Mucosa of gallbladder (tissue), 1 donor: ENCODE measurements at regions not wholly inside any gene's neighbourhood (a gene's known extent, or its start where the extent isn't known, plus 50 kb on each side); places are given as distances from the start of the nearest gene placed in this dataset.
A peak's percentile ranks its signal among the peaks of the same experiment; 100 is the strongest.

Experiments
- DNase-seq: peaks from one replicate; pipeline ENCODE4 v3.0.0-alpha.2; 2020; ENCODE audit warnings: low spot score
- donor health status: DM: no; HTN: no; CAD: no.

DNA sequence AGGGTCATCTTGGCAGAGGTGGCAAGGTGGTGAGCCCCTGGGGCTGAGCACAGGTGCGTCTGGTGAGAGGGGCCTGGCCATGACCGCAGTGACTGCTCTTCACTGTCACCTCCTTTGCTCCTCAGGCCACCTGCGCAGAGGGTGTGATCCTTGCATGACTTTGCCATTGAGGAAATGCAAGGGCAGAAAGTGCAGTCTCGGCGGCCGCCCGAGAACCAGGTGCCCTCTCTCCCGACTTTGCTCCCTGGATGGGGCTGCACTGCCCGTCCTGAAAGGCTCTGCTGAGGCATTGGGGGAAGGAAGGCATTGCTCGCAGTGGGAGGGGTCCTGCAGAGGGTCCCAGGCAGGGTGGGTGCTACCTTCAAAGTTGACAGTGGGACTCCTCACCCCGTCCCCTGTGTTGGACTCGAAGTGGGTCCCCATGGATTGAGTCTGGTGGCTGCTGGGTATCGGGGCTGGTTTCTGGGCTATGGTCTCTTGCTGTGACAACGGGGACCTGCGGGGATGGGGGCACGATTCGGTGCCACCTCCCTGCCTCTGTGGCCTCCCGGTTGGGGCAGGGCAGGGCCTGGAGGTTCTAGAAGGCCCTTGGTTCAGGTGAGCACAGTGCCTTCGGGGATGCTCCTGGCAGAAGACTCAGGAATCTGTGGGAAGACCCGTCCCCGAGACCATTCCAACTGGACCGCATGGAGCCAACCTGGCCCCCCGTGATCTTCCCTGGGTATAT lies 1239.4 kb downstream of the BRD1 start:
- DNase-seq, result no peak

DNA sequence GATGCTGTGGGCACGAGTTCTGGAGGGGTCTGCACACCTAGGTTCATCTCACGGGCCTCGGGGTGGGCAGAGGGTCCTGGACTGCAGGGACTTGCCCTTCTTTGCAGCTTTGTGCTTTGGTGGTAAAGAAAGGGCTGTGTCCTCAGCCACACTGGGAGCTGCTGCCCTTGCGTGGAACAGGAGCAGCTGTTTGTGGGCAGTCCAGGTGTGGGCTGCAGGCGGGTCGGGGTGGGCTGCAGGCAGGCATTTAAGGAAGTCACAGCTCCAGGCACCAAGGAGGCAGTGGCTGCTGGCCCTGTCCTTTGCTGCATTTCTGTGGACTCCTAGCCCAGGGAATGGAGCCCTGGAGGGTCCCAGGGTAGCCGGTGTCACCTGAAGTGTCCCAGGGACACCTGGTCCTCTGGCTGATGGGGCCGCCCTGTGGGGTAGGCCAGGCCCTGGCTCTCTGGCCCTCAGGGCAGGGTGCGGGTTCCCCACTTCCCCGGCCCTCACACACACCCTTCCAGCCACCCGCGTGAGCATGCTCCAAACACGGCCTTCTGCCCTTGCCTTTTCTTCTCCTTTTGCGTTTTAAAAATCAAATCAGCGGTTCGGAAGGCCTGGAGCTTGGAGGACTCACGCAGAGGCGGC lies 1240.3 kb downstream of the BRD1 start:
- DNase-seq, result no peak

DNA sequence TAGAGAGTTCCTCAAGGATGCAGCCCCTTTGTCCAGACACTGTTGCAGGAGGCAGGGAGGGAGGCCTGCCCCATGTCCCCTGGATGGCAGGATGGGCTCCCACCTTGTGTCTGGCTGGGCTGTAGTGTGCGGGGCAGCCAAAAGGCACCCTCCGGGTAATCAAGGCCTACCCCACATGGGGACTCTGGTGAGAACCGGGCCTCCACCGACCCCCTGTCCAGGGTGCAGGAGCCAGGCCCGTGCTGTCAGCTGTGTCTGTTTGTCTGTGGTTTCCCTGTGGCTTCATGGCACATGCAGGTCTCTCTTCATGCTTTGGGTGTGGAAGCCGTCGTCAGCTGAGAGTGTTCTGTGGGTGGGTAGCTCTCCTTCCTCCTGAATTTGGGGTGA lies 1240.9 kb downstream of the BRD1 start:
- no peak for DNase-seq

DNA sequence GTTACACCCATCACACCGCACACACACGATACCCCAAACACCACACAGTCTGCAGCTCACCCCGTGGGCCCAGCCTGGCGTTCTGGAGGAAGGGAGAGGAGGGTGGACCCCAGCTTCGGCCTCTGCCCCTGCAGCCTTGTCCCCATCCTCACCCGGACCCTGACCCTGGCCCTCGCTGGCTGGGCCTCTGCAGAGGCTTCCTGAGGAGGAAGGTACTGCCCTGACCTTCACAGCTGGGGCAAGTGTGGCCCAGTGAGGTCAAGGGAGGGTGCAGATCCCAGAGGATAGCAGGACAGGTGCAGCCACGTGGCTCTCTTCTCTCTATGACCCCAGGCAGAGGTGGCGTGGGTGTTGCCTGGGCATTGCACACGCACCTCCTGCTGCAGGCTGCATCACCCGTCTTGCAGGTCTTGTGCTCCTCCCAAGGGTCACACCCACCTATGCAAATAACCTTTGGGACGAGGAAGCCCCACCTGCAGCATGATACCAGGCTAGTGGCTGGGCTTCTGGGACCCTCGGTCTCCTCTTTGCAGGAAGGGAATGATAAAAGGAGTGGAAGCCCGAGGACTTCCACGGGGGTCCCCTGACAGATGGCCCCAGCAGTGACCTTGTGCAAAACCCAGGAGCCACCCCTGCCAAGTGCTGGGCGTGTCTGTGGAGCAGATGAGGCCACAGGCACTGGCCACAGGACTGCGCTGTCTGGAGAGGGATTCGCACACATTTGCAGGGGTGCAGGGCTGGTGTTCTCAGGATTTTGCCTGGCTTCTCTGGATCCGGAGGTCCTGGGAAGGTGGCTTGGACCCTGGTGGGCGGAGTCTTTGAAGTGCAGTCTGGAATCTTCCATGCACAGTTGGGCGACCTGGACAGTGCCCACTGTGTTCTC lies 1241.5 kb downstream of the BRD1 start:
- no peak for DNase-seq

DNA sequence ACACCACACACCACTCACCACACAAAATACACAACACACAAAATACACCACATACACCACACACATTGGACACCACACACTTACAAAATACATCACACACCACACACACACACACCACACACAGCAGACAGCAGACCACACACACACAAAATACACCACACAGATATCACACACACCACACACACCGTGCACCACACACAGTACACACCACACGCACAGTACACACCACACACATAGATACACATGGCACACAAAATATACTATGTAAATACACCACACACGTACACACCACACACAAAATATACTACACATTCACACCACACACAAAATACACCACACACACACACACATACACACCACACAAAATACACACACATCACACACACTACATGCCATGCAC lies 1243.5 kb downstream of the BRD1 start:
- DNase-seq, result no peak

DNA sequence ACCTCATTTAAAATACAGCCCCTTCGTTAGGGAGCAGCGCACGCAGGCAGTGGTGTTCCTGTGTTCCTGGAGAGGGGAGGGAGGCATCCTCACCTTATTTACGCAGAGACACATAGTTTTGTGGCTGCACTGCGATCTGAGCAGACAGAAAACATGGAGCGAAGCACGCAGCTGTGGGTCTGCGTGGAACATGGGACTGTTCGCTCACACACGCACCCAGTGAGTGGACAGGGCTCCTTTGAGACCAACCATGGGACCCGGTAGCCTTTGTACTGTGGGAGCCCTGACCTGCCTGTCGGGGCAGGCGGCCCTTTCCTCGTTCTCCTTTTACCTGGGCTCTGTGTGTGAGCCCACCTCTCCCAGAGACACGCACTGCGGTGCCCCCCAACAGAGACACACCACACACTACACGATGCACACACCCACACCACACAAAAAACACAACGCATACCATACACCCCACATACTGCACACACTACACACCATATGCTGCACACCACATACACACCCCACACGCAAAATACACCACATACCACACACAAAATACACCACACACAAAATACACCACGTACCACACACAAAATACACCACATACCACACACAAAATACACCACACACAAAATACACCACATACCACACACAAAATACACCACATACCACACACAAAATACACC lies 1245.7 kb downstream of the BRD1 start:
- DNase-seq, result no peak

DNA sequence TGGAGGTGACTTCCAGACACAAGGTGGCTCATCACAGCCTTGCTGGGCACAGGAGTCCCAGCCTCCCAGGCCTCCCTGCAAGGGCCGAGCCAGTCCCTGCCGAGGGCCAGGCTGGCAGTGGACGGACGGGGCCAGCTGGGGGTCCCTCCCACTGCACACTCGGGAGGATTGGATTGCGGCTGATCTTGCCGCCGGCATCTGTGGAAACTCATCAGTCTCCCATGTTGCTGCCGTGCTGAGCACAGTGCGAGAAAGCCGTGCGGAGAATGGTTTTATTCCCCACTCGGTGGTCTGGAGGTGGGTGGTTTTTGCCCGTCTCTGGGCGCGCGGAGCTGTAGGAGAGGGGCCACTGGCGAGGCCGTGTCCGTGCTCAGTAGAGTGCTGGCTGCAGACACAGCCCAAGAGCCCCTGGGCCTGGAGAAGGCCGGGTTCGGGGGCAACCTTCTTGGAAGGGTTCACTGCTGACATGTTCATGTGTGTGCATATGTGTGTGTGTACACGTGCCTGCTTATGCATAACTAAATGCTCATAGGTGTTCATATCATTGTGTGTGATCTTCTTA lies 1246.4 kb downstream of the BRD1 start:
- no peak for DNase-seq

DNA sequence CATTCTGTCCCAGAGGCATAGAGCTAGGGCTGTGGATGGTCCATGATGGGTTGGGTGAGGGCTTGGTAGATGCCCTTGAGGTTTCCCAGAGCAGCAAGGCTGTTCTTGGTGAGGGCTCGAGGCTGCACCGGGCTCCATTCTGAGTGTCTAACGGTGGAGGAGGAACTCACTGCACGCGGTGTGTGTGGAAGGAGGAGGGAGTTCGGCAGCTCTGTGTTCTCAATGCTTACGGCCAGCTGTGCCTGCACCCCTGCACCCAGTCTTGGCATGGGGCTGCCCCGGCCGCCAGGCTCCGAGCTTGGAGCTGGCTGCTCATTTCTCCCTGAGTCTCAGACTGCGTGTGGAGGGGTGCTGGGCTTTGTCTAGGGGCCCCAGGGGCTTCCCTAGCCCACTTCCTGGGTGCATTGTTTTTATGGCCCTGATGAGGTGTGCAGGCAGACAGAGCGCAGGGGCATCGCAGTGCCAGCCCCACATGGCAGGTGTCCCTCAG lies 1247.1 kb downstream of the BRD1 start:
- no peak for DNase-seq

DNA sequence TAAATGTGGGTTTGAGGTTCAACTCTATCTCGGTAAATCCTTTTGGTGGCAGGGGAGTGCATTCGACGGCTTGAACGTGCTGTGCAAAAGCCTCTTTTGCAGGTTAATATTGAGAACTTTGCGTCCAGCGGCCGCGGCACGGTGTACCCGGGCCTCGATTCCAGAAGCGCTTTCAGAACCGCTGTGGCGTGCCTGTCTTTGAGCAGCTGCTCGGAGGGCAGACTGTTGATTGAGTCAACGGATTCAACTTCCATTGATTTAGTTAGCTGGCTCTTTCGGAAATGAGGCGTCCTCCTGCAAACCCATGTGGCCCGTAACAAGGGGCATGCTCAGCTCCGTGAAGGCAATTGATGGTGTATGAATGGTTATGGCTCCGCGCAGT lies 1247.8 kb downstream of the BRD1 start:
- no peak for DNase-seq

DNA sequence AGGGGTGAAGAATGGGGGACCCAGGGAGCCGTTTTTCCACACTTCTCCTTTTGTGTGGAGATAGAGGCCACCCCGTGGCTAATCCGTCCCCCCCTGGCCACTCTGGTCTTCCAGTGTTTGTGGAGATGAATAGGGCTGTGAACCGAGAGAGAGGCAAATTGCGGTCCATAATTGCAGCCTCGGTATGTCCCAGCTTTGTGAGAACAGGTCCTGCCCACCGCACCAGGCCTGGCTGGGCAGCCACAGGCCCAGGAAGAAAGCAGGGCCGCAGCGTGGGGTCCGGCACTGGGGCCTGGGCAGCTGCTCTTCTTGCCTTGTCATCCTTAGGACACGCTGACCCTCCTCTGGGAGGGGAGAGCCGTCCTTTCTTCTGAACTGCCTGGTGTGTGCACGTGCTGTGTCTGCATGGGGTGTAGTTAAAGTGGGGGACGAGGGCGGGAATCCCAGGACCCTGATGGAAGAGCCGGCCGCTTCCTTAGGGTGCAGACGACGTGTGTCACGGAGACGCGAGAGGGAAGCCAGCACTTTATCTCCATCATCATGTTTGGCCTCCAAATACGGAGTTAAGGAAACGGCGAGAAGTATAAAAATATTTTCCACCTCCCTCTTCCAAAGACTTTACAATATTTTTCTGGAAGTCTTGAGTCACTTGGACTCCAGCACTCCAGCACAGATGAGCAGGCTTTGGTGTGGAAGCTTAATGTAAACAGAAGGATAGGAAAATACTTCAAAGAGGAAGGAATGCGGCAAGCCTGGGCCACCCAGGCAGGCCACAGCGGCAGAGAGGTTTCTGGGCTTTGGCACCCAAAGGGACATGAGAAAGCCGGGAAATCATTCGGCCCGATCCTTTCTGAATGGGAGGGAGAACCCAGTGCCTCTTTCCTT lies 1248.4 kb downstream of the BRD1 start:
- DNase-seq, result peak; percentile 30

DNA sequence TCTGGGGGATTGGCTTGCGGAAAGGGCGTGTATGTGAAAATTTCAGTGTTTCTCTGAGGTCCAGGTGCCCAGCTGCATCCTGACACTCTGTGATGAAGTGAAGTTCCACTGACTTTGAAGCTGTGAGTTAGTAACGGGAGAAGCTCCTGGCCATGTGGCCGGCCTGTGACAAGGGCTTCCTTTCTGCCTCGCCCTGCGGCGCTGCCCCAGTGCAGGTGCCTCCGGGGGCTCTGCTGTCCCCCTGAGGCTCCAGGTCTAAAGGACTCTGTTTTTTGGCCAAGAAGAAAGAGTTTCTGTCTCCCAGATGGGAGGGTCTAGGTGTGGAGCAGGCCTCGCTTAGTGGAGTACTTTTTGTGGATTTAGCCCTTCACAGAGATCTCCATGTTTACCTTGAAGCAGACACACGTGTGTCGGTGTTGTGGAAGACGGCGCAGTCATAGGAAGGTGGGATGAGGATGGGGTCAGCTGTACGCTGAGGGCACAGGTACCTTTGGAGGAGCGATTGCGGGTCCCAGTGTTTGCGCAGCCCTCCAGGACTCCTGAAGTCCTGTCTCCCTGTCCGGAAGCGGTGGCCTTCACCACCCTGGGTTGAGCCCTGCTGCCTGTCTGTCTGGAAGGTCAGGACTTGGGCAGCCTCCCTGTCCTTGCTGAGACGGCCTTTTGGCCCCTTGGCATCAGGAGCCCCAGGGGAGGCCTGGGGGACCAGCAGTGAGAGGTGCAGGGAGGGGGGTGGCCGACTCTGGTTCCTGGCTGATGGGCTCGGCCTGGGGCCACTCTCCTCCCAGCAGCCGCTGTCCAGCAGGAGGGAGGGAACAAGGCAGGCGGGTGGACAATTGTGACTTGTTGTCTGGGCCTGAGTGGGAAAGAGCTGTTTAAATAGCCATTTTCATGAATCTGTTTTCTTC lies 1249.3 kb downstream of the BRD1 start:
- no peak for DNase-seq

DNA sequence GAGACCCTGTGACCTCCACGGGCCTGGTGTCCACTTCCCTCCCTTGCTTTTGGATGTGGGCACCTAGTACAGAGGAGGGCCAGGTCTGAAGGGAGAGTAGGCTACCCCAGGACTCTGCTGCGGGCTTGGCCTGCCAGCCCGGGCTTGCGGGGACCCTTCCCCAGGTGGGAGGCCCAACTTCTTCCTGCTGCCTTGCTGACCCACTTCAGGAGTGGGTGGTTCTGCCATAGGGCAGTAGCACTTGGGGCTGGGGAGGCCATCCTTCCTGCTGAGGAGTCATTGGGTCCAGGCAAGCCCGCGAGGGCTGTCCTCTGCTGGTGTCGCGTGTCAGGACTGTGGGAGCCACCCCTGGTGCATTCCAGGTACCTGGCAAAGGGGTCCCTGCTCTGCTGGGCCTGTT lies 1250.0 kb downstream of the BRD1 start:
- no peak for DNase-seq

DNA sequence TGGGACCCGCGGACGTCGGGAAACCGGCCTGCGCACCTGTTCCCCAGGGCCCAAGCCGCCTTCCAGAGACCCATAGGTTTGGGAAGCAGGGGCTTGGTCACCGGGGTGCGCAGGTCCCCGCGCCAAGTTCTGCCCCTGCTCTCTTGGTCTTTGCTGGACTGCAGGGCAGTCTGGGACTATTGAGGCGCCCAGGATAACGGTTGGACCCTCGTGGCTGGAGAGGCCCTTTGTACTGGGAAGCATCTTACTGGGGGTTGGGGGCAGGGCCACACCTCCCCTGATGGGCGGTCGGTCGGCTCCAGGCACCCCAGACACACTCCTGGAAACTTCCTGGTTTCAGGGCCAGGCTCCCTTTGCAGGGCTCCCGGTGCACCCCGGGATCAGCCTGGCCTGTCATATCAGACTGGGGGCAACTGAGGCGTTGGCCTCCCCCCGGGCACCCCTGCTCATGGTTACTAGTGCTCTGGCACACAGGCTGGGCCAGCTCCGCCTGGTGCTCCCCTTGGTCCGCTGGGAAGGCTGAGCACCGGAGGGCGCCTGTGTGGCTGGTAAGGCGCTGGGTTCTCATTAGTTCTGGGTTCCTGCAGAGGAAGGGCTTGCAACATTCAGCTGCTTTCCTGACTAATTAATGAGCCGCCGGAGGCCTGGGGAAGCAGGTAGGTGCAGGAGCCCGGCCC lies 1250.5 kb downstream of the BRD1 start:
- no peak for DNase-seq

DNA sequence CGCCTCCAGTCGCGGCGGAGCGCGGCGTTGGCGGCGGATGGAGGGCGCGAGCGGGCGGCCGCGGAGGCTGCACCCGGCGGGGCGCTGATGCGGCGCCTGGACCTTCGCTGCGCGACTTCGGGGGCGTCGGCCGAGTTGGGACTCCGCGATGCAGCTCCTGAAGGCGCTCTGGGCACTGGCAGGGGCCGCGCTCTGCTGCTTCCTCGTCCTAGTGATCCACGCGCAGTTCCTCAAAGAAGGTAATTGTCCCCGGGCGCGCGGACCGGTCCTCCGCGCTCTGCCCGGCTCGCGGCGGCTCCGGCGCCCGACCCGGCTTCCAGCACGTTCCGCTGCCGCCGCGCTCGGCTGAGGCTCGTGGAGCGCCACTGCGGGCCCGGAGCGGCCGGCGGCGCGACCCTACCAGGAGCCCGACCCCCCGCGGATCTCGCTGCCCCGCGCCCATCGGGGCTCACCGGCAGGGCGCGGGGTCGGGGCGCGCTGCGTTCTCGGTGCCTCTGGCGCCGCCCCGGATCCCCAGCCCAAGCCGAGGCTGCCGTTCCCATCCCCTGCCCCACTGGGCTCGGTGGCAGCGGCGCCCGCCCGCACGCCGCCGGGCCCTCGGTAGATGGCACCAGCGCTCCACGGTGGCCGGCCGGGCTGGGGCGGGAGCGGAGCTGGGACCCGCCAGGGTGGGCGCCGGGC lies 1251.2 kb downstream of the BRD1 start:
- no peak for DNase-seq

DNA sequence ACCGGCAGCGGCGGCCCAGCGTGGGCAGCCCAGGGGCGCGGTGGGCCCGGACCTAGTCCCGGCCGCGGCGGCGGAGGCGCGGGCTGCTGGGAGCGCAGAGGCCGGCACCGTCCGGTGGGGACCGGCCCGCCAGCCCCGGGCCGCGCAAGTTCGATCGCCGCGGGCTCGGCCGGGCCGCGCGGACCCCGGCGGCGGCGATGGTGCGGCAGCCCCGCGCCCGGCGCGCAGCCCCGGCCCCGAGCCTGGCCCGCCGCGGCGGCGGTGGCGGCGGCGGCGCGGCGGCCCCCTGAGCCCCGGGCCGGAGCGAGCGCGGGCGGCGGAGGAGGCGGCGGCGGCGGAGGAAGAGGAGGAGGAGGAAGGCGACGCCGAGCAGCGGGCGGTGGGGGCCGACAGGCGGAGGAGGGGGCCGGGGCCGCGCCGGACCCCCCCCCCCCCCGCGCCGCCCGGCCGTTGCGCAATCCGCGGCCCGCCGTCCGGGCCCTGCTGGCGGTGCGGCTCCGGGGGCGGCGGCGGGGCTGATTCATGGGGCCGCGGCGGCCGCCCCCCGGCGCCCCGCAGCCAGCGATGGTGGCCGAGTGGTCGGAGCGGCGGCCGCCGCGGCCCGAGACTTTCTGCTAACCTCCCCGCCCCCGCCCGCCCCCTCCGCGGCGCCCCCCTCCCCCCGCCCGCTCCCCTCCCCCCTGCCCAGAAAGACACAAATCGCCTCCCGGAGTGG lies 1251.9 kb downstream of the BRD1 start:
- no peak for DNase-seq

DNA sequence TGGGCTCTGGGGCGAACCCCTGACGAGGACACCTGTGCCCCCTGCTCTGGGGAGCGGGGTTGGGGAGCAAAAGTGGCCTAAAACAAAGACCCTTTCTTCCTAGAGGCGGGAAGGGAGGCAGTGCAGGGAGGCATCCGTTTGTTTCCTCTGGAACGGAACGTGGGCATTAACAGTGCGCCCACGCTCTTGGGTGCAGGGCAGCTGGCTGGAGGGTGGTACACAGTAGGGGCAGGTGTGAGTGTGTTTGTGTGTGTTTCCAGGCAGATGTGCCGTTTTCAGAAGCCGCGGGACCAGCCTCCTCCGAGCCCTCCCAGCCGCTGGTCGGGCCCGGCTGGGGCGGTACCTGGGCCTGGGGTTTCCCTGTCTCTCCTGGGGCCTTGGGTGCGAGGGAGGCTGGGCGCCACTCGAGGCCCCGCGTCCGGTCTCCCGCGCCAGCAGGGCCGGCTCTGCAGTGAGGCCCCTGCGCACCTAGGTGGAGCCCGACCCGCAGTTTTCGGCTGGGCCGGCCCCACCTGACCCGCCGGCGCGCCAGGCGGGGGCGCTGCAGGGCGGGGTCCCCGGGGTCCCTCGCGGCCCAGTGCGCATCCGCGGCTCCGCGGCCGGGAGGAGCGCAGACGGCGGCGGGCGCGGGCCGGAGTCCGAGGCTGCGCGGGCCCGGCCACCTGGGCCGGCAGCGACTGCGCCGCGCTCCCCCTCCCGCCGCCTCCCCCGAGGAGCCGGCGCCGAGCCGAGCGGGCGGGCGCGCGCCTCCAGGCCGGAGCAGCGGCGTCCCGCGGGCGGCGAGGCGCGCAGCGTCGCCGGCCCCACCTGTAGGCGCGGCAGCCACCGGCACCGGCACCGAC lies 1252.7 kb downstream of the BRD1 start:
- DNase-seq, result peak; percentile 21

DNA sequence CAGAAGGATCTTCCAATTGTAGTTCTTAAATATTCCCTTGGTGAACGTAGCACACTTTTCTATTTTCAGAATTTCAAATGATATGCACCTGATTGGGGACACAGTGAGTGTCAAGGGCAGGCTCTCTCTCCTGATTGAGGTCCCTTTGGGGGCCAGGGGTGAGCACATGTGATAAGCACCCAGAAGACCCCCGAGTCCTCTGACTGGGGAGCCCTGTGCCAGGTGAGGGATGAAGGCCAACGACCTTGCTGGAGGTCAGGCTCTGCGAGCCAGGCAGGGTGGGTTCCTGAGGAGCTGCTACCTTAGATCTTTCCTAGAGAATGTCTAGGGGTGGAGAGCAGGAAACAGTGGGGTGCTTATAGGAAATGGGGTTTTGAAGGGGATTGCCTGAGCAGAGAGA lies 1253.9 kb downstream of the BRD1 start:
- no peak for DNase-seq
